SIG-M5 treated with dmso at 0.1 percent for 504 hours (cell line): ENCODE measurements at regions not wholly inside any gene's neighbourhood (a gene's known extent, or its start where the extent isn't known, plus 50 kb on each side); places are given as distances from the start of the nearest gene placed in this dataset.

Experiments
- DNase-seq: peaks from one replicate; lab custom pipeline; 2025; ENCODE audit not compliant: unreplicated experiment; lab: John Stamatoyannopoulos, UW

- DNase-seq: no peak
These were observed 195.8 kb downstream of the NXNL2 start for GRCh38 chr9:88730780-88731179.

DNA sequence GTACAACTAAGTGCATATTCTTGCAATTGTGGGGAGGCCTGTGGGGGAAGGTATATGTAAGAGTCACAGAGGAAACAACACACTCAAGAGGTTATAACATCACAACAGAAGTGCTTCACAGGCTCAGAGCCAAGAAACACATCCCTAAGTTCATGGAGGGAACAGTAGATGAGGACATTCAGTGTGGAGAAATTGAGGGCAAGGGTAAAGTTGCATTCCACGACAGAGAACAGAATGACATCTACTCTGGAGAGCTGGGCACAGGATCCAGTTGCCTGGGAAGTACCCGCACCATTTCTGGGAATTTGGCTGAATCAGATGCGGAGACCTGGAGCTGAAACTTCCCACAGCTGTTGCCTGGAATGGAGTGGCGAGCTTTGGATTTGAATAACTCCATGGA is 197.2 kb downstream of the NXNL2 start:
- DNase-seq: no peak

DNA sequence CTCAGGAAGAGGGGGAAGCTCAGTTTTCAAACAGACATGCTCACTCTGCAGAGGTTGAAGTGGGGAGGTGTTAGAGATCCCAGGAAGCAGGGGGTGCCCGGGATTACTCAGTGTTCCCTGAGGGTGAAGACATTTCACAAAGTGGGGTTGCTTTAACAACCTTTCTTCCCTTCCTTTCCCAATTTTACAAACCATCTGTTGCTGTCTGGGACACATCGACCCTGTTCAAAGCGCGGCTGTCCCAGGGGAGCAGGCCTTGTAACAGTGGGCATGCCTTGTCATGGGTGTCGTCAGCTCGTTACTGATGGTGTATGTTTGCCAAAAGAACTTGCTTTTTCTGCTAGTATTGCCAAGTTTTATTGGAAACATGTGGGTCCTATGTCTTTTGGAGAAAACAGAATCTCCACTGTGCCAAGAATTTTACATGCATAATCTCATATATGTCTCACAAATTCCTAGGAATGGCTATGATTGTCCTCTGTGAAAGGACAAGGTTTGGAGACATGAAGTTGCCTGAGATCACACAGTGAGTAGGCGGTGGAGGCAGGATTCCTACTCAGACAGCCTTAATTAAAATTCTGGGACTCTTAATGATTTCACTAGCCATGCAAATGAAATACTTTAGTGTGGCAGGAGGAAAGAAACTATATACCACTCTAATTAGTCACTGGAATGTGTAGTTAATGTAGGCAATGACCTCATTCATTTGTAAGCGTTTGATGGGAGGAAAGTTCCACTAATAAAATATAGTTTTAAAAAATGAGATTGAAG is 198.9 kb downstream of the NXNL2 start:
- no peak for DNase-seq

DNA sequence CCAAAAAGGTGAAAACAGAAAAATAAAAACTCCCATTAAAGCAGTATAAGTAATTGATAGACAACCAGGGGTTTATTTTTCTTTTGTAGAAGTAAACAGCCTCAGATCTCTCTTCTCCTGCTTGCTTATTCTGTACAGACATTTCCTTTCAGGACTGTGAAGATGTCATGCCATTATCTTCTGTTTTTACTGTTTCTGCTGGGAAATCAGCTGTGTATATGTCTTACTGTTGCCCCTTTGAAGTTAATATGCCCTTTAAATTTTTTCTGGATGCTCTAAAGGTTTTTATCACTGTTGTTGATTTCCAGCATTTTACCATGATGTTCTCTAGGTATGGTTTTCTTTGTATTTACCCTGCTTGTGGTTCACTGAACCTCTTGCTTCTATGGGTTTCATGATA is 199.5 kb downstream of the NXNL2 start:
- DNase-seq: no peak

GRCh38 chr9:88736136-88736637 is 201.2 kb downstream of the NXNL2 start:
- DNase-seq: no peak

DNA sequence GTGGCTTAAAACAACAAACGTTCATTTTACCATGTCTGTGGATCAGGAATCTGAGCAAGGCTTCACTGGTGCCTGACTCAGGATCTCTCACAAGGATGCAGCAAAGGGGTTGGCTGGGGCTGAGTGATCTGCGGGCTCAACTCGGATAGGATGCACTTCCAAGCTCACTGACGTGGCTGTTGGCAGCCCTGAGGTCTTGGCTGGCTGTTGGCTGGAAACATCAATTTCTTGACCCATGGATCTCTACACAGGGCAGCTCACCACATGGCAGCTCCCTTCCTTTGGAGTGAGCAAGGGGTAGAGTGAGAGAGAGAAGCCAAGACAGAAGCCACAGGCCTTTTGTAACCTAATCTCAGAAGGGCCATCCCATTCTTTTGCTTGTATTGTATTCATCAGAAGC is 202.1 kb downstream of the NXNL2 start:
- no peak for DNase-seq

DNA sequence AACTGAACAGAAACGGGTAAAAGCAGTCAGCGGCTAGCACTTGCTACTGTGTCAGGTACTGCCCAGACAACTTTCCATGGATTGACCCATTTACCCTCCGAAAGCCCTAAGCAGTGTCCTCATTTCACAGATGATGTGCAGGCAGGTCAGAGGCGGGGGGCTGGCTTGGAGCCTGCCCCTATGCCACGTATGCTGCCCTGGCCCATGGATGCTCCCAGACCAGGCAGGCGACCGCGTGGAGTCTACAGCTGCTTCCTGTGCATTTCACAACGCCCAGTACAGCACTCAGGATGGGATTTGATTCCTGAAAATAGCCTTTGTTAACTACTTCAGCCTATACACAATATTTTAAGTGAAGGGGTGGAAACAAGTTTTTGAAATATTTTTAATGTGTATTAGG is 202.9 kb downstream of the NXNL2 start:
- no peak for DNase-seq

GRCh38 chr9:88738709-88739108 is 203.7 kb downstream of the NXNL2 start:
- peak; percentile 16 for DNase-seq

GRCh38 chr9:88739373-88739772 is 204.4 kb downstream of the NXNL2 start:
- no peak for DNase-seq

DNA sequence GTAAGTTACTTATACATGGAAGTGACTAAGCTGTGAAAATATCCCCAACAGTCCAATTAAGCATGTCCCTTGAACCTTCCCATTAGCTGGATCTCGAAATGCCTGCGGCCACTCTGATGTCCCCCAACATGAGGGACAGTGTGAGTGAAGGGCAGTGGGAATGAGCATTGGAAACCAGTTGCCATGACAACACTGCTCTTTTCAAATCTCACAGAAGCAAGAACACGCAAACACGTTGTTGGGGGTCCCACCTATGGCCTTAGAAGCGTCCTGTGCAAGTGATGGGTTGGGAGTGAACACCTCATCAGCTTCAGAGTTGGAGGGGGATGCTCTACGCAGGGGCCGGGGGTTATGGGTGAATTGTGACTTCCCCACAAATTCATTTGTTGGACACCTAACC is 205.9 kb downstream of the NXNL2 start:
- no peak for DNase-seq

DNA sequence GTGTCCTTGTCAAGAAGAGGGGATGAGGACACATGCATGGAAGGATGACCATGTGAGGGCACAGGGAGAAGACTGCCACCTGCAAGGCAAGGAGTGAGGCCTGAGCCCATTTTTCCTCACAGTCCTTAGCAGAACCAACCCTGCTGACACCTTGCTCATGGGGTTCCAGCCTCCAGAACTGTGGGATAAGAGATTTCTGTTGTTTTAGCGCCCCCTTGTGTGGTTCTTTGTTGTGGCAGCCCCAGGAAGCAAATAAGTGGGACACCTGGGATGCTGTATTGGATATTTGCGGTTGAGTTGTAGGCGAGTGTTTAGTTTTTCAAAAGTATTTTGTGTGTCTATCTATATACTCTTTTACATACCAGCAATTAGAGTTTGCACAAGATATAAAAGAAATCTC is 206.4 kb downstream of the NXNL2 start:
- DNase-seq: no peak

DNA sequence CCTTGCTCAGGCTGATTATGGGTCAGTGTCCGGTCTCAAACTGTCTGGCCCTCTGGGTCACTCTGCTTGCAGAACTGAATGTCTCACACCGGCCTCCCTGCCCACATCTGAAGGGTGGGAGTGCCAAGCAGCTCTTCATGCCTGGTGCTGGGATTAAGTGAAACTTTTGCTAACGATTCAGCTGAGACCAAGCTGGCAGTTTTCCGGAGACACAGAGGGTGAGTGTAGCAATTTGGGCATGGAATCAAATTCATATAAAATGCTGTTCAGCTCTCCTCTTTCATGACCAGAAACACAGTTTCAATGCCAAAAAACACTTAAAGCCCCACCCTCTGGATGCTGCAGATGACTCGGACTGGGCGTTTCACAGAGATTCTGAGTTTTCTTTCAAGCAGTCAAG is 207.5 kb downstream of the NXNL2 start:
- no peak for DNase-seq

DNA sequence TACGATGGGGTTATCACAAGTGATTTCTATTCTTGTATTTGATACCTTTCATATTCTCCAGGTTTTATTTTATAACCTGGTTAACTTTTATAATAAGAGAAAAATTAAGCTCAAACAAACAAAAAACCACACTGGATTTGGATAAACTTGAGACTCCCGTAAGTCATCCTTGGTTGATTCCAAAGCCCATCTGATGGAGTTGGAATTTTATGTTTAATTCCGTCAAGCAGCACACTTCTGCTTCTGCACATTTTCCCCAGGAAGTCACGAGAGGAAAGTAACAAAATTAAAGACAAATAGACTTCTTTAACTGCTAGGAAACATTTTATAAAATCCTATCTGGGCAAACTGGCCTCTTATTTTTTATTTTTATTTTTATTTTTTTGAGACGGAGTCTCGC is 207.9 kb downstream of the NXNL2 start:
- DNase-seq: no peak

DNA sequence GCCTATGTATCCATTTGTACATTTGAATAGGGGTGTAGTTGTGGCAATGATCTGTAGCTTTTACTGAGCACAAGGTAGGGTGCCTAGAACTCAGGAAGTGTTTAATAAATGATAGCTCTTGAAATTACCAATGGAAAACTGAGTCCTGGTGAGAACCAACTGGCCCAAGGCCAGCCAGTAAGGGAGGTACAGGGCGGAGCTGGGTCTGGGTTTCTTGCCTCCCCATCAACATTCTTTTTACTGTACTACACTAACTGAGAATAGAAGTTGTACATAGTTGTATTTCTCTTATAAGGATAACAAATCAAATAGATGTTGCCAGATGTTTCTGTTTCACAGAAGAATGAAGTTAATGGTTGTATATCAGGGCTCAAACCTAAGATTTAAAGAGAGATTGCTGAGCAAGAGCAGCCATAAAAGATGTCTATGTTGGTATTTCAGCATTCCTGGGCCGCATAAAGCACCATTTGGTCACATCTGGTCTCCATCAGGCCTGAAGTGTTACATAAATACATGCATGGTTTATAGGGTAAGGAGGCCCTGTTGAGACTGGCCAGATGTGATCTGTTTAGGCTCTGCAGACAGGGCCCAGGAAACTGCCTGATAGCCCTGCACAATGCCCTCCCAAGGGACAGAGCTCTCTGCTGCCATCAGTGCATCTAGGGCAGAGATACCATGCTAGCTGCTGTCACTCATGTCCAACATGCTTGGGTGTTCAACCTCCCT is 210.5 kb downstream of the NXNL2 start:
- DNase-seq: no peak

DNA sequence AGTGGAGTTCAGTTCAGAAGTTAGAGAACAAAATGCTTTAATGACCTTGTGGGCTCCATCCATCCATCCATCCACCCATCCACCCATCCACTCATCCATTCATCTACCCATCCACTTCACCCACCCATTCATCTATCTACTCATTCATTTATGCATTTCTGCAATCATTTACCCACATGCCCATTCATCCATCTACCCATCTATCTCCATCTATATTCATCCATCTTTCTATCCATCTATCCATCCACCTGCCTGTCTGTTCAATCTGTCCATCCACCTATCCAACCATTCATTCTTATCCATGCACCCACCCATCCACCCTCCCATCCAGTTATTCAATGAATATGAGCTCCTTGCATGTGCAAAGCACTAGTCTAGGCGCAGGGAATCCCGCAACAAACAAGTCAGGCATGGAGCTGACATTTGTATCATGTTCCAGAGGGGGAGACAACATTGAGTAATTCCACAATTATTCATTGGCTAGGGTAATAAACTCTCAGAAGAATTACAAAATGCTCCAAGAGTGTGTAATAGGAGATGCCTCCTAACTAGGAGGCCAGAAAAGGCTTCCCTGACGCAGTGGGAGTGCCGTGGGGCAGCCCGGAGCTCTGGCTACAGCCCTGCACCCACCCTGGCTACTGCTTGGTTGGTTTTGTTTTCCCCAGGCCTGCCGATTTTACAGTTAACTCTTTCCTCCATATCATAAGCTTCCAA is 211.2 kb downstream of the NXNL2 start:
- no peak for DNase-seq

DNA sequence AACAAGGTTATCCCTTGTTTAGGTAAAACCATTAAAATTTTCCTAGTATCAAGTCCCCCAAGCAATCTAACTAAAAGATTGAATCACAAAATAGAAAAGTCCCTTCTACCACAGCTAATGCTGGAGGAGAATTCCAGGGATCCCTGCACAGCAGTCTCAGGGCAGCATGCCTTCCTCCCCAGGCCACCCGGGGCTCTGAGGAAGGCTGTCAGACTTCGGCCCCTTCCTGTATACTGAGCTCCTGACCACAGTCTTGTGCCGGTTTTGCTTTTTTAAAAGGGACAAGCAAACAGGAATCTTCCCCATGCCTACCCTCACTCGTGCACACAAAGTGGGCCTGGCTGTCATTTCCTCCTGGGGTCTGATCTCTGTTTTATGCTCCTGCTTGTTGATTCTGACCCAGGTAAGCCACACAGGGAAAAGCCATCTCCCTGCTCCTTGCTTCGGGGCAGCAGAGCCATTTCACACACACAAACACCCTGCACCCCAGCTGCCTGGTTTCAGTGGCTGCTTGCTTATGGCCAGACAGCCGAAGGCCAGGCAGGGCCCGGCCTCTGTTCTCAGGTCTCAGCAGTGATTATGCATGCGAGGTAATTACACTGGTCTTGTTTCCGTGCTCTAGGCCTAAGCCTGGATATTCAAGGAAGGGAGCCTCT is 211.9 kb downstream of the NXNL2 start:
- no peak for DNase-seq

- DNase-seq: peak; percentile 27
These were observed 212.8 kb downstream of the NXNL2 start for GRCh38 chr9:88747768-88748167.

- no peak for DNase-seq
These were observed 213.7 kb downstream of the NXNL2 start for GRCh38 chr9:88748566-88749261.

GRCh38 chr9:88749420-88749819 is 214.4 kb downstream of the NXNL2 start:
- DNase-seq: no peak

GRCh38 chr9:88750832-88751360 is 215.9 kb downstream of the NXNL2 start:
- no peak for DNase-seq
